SU-DHL-6 (cell line): ENCODE measurements at regions not wholly inside any gene's neighbourhood (a gene's known extent, or its start where the extent isn't known, plus 50 kb on each side); places are given as distances from the start of the nearest gene placed in this dataset.

Experiments used
- CTCF ChIP-seq: fragments of 200-600 bp; sonication (generic); IDR thresholded peaks from one replicate; pipeline ENCODE4 v1.5.1; 2017; ENCODE audit warnings: antibody characterized with exemption, mild to moderate bottlenecking, low read length, moderate library complexity; ENCODE audit not compliant: insufficient read depth, poor library complexity, severe bottlenecking
- EZH2phosphoT487 ChIP-seq: fragments of 200-600 bp; sonication (generic), shearing (Covaris generic); conservative IDR thresholded peaks from 2 replicates; pipeline ENCODE4 v1.6.1; 2018; ENCODE audit warnings: mild to moderate bottlenecking, antibody characterized with exemption, low read length, moderate library complexity, mixed read lengths

DNA sequence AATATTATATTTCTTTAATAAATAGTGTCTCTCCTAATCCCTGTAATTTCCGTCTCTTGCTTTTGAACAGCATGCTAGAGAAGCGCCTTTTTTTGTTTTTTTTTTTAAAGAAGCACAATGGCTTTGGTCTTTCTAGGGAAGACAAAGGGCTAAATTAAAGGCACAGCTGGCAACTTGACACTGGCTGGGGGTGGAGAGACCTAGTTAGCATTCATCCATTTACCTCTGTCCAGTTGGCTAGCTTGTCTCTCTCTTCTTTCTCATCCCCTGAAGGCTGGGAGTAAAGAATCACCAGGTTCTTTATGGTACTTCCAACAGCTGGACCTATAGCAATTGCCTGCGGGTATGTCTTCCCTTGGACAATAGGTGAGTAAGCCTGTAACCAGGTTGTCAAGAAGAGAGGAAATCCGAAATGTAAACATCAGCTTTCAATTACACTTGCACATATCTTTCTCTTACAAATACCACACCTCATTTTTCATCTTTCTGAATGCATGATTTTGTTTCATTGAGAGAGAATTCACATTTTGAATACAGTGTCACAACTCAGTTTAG, 178.4 kb upstream of the GPR101 start:
- TF ChIP-seq CTCF = no peak
- no peak for TF ChIP-seq EZH2phosphoT487
